ENCODE measurements at regions not wholly inside any gene's neighbourhood (a gene's known extent, or its start where the extent isn't known, plus 50 kb on each side); places are given as distances from the start of the nearest gene placed in this dataset.

DNA sequence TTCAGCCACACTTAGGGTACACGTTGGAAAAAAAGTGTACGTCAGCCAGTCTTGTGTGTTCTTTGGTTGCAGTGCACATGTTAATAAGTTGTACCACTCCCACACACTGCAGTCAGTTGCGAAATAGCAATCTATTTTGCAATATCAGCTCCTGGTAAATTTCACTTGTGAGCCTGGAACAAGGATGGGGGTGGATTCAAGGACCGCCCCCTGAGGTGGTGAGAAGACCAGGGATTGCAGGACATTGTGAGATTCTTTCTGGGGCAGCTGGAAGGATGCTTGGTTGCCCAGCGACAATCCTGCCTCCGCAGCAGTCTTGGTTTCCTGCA lies 78.6 kb upstream of the ZFHX3 start:
- TF ChIP-seq, protein P1, sequence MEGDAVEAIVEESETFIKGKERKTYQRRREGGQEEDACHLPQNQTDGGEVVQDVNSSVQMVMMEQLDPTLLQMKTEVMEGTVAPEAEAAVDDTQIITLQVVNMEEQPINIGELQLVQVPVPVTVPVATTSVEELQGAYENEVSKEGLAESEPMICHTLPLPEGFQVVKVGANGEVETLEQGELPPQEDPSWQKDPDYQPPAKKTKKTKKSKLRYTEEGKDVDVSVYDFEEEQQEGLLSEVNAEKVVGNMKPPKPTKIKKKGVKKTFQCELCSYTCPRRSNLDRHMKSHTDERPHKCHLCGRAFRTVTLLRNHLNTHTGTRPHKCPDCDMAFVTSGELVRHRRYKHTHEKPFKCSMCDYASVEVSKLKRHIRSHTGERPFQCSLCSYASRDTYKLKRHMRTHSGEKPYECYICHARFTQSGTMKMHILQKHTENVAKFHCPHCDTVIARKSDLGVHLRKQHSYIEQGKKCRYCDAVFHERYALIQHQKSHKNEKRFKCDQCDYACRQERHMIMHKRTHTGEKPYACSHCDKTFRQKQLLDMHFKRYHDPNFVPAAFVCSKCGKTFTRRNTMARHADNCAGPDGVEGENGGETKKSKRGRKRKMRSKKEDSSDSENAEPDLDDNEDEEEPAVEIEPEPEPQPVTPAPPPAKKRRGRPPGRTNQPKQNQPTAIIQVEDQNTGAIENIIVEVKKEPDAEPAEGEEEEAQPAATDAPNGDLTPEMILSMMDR (IDR thresholded peaks at IDR 0.05; ENCODE audit: insufficient read depth, missing control alignments): no peak
- FAIRE-seq: no peak
- no peak for DNase-seq (ENCODE audit: insufficient read length, low spot score)

DNA sequence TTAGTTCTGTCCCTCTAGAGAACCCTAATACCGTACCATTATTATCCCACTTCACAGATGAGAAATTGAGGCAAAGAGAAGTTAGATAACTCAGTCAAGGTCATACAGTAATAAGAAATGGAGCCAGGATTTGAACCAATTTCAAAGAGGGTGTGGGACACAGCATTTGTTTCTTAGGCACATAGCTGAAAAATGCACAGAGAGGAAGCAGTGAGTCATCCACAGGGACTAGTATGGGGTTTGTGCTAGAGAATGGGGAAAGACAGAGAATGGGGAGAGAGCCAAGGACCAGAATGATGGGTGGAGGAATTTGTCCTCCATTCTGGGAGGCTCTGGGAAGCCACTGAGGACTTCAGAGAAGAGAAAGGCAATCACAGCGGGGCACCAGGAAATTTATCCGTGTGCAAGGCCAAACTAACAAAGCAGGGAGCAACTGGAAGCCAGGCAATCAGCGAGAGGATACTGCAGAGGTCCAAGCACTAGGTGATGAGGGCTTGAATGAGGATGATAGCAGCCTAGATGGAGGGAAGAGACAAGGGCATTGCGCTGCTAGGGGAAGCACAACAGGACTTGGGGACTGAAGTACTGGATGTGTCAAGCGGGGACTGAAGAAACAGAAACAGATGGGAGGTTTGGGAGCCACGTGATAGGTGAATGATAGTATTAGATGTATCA lies 78.1 kb upstream of the ZFHX3 start:
- TF ChIP-seq, protein P1 (IDR thresholded peaks at IDR 0.05; ENCODE audit: insufficient read depth, missing control alignments): no peak
- no peak for DNase-seq (ENCODE audit: insufficient read length, low spot score)

DNA sequence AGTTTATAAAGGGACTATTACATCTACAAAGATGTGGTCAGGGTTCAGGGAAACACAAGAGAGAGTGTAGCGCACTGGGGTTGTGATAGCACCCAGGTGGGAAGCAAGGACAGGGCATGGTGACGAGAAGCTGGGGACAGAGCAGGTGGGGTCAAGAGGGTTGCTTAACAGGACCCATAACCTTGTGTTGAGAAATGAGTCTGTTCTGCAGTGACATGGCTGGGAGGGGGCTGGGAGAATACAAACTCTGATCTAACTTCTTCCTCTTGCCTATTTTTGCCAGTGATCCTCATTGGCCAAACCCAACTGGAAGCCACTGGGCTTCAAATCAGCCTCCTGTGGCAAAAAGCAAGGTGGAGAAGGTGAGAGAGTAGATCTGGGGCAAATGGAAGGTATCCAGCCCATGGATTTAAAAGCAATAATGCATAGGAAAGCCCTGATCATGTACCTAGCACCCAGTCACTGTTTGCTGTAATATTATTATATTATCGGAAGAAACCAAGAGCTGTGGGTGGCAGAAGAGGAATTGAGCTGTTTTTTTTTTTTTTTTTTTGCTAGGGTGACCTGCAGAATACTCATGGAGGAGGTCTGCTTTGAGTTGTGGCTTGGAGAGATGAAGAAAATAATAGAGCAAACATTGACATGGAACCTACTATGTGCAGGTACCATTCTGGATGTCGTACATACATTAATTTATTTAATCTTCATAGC lies 76.9 kb upstream of the ZFHX3 start:
- no peak for DNase-seq (ENCODE audit: insufficient read length, low spot score)
- TF ChIP-seq, protein P1 (IDR thresholded peaks at IDR 0.05; ENCODE audit: insufficient read depth, missing control alignments): no peak
- FAIRE-seq: no peak

More for the DNA sequence above, 78.1 kb upstream of the ZFHX3 start:
- FAIRE-seq: no peak

DNA sequence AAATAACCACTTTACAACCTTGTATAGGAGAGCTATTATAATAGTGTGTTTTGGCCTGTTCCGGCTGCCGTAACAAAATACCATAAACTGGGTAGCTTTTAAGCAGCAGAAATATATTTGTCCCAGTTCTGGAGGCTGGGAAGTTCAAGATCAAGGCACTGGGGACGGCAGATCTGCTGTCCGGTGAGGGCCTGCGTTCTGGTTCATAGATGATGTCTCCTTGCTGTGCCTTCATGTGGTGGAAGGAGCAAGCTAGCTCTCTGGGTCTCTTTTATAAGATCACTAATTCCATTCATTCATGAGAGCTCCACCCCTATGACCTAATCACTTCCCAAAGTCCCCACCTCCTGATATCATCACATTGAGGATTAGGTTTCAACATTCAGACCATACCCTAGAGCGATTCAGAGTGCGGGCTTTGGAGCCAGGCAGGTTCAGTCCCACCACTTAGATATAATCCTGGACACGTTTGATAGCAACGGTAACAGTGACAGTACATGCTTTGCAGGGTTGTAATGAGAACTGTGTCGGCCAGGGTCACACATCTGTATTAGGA lies 76.2 kb upstream of the ZFHX3 start:
- DNase-seq (ENCODE audit: insufficient read length, low spot score) (no peak), FAIRE-seq (no peak)
- TF ChIP-seq, protein P1 (IDR thresholded peaks at IDR 0.05; ENCODE audit: insufficient read depth, missing control alignments): no peak

DNA sequence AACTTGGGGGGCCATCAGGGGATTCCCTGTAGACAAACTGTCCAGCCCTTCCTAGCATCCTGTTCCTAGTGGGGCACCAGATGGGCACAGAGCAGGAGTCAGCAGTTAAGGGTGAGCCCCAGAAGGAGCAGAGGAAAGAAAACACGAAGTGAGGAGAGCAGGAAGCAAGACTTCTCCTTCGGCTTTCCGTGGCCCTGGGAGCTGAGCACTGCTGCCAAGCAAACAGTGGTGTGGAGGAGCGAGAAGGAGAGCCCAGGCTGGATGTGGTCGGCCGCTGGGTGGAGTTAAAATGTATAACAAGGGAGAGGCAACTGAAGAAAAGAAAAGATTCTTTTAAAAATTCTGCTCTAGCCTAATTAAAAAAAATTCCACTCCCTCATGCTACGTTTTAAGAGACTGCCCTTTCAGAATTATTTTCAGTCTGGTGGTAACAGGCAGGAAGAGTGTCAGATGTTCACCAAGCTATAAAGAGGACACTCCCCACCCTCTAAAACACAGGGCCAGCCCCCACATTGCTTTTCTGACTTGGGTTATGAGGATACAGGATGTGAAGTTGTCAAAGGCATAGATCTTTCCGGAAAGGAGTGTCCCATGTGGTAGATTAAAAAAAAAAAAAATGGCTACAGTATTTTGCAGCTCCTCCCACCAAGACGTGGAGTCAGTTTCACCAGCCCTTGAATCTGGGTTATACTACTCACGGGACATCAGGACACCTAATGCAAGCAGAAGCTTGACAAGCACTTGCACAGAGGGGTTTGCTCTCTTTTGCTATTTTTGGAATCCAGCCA lies 74.9 kb upstream of the ZFHX3 start:
- TF ChIP-seq, protein P1 (IDR thresholded peaks at IDR 0.05; ENCODE audit: insufficient read depth, missing control alignments): no peak
- FAIRE-seq (no peak), DNase-seq (ENCODE audit: insufficient read length, low spot score) (no peak)

DNA sequence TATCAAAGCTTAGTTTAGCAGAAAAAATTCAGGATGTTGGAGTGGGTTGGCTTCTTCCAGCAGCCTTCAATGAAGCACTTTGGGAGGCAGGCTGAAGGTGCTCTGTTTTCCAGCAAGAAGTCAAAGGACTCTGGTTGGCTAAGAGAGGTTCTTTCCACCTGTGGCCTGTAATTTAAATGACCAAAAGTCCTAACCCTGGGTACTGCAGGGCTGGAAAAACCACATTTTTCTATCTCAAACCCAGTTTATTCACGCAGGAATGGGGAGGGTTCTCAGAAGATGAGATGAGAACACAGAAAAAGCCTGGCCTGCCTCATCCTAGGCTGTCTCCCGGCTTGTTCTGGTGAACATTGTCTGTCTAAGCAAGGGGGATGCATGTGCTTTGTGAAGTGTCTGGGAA lies 68.6 kb upstream of the ZFHX3 start:
- FAIRE-seq (no peak), DNase-seq (ENCODE audit: insufficient read length, low spot score) (no peak)
- TF ChIP-seq, protein P1 (IDR thresholded peaks at IDR 0.05; ENCODE audit: insufficient read depth, missing control alignments): no peak
